ENCODE measurements at regions not wholly inside any gene's neighbourhood (a gene's known extent, or its start where the extent isn't known, plus 50 kb on each side); places are given as distances from the start of the nearest gene placed in this dataset.

DNA sequence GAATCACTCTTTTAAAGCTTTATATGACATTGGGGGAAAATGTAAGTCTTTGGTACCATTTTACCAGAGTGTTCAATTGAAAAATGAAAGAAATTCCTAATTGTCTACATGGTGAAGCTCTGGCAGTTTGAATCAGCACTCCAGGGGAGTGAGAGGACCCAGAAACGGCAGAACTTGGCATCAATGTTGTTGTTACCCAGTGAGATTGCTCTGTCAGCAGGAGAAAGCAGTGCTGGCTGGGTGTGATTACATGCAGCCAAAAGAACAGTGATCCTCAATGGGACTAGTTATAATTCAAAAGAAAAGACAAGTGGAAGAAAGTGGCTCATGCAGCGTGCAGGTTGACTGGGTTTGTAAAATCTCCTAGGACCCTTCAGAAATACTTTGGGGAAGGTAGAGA lies 206.4 kb downstream of the PTPRC start:
- no peak for TF ChIP-seq POLR2A (IDR thresholded peaks at IDR 0.05)
- TF ChIP-seq, protein P1, sequence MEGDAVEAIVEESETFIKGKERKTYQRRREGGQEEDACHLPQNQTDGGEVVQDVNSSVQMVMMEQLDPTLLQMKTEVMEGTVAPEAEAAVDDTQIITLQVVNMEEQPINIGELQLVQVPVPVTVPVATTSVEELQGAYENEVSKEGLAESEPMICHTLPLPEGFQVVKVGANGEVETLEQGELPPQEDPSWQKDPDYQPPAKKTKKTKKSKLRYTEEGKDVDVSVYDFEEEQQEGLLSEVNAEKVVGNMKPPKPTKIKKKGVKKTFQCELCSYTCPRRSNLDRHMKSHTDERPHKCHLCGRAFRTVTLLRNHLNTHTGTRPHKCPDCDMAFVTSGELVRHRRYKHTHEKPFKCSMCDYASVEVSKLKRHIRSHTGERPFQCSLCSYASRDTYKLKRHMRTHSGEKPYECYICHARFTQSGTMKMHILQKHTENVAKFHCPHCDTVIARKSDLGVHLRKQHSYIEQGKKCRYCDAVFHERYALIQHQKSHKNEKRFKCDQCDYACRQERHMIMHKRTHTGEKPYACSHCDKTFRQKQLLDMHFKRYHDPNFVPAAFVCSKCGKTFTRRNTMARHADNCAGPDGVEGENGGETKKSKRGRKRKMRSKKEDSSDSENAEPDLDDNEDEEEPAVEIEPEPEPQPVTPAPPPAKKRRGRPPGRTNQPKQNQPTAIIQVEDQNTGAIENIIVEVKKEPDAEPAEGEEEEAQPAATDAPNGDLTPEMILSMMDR (IDR thresholded peaks at IDR 0.05): no peak
